ENCODE measurements at regions not wholly inside any gene's neighbourhood (a gene's known extent, or its start where the extent isn't known, plus 50 kb on each side); places are given as distances from the start of the nearest gene placed in this dataset.

- Mint-ChIP-seq H3K27me3 (peaks cover 56% of the 10 kb centered on the region), H3K36me3 (ENCODE audit: insufficient read depth) (peaks cover 2% of the 10 kb centered on the region), H3K9me3 (peaks cover 14% of the 10 kb centered on the region), H3K27ac (ENCODE audit: low read depth) (no peak overlapping the region), H3K4me1 (no peaks in the 10 kb centered on the region), H3K4me3 (no peak overlapping the region)
- ATAC-seq (replicated peaks; ENCODE audit: extremely low read depth, poor library complexity, severe bottlenecking) (no peak), DNase-seq (ENCODE audit: low spot score in 2 of 2) (no peak)
These were observed 93.0 kb downstream of the MTPAP start for GRCh38 chr10:30256084-30256483.

- H3K36me3 Mint-ChIP-seq (ENCODE audit: insufficient read depth) = no peaks in the 10 kb centered on the region
- H3K4me1 Mint-ChIP-seq = no peaks in the 10 kb centered on the region
- no peak overlapping the region for H3K4me3 Mint-ChIP-seq
- H3K27ac Mint-ChIP-seq (ENCODE audit: low read depth) = no peak overlapping the region
- no peak for ATAC-seq (replicated peaks; ENCODE audit: extremely low read depth, poor library complexity, severe bottlenecking)
- H3K27me3 Mint-ChIP-seq = peaks cover 46% of the 10 kb centered on the region
- H3K9me3 Mint-ChIP-seq = peaks cover 14% of the 10 kb centered on the region
- DNase-seq (ENCODE audit: low spot score in 2 of 2) = no peak
These were observed 94.2 kb downstream of the MTPAP start for GRCh38 chr10:30254926-30255325.

GRCh38 chr10:30248728-30249127, 100.3 kb downstream of the MTPAP start:
- no peak overlapping the region for H3K27ac Mint-ChIP-seq (ENCODE audit: low read depth)
- H3K27me3 Mint-ChIP-seq = peaks cover 4% of the 10 kb centered on the region
- H3K36me3 Mint-ChIP-seq (ENCODE audit: insufficient read depth) = no peaks in the 10 kb centered on the region
- peaks cover 9% of the 10 kb centered on the region for H3K4me1 Mint-ChIP-seq
- no peak overlapping the region for H3K4me3 Mint-ChIP-seq
- peaks cover 13% of the 10 kb centered on the region for H3K9me3 Mint-ChIP-seq
- ATAC-seq (replicated peaks; ENCODE audit: extremely low read depth, poor library complexity, severe bottlenecking) (no peak), DNase-seq (ENCODE audit: low spot score in 2 of 2) (no peak)

- H3K9me3 Mint-ChIP-seq = peaks cover 7% of the 10 kb centered on the region
- DNase-seq (ENCODE audit: low spot score in 2 of 2) = no peak
- H3K36me3 Mint-ChIP-seq (ENCODE audit: insufficient read depth) = no peaks in the 10 kb centered on the region
- H3K27ac Mint-ChIP-seq (ENCODE audit: low read depth) = no peak overlapping the region
- peaks cover 9% of the 10 kb centered on the region for H3K4me1 Mint-ChIP-seq
- no peak overlapping the region for H3K4me3 Mint-ChIP-seq
- ATAC-seq (replicated peaks; ENCODE audit: extremely low read depth, poor library complexity, severe bottlenecking) = no peak
- peaks cover 1% of the 10 kb centered on the region for H3K27me3 Mint-ChIP-seq
These were observed 101.4 kb downstream of the MTPAP start for GRCh38 chr10:30247704-30248103.

DNA sequence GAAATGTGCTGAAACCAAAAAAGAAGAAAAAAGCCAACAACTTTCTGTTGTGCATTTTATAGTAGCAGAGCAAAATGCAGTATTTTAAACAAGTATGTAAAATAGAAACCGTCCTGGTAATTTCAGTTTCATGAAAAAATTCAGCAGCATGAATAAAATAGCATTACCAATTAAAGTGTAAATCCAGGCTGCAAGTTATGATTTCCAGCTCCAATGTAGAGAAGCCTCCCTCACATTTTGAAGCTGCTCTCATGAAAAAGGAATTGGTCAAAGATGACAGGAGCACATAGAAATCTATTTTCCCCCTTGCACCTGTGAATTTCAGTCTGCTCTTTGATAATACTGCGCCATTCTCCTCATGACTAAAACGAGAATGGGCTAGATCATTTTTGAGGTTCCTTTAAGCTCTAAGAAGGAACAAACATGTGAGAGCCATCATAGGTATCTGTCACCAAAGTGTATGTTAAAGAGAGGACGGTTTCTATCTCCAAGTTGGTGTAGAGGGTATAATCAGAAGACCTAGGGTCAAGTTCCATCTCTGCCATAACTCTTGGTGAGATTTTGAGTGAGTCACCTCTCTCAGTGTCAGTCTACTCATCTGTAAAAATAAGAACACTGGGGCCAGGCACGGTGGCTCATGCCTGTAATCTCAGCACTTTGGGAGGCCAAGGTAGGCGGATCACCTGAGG, 107.5 kb downstream of the MTPAP start:
- Mint-ChIP-seq H3K4me1 (no peaks in the 10 kb centered on the region), H3K4me3 (no peak overlapping the region), H3K27ac (ENCODE audit: low read depth) (no peak overlapping the region), H3K9me3 (no peaks in the 10 kb centered on the region), H3K27me3 (peaks cover 13% of the 10 kb centered on the region), H3K36me3 (ENCODE audit: insufficient read depth) (no peaks in the 10 kb centered on the region)
- ATAC-seq (replicated peaks; ENCODE audit: extremely low read depth, poor library complexity, severe bottlenecking) (no peak), DNase-seq (ENCODE audit: low spot score in 2 of 2) (no peak)

DNA sequence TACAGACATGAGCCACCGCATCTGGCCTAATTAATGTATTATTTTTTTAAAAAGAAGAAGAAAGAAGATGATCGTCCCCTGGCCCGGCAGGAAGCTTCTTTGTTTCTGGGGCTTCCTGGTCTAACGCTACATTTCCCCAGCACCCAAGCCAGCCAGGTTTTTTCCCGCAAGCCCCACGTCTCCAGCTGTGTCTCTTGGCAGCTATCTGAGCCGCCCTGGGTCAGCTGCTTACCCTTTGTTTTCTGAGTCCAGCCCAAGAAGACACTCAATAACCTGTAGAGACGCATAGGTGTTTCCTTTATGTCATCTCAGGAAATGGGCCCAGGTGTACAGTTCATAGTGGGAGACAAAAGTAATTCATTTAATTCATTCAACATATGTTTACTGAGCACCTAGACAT, 110.2 kb downstream of the MTPAP start:
- H3K36me3 Mint-ChIP-seq (ENCODE audit: insufficient read depth) = no peaks in the 10 kb centered on the region
- H3K4me1 Mint-ChIP-seq = peaks cover 5% of the 10 kb centered on the region

GRCh38 chr10:30233186-30233959, 115.7 kb downstream of the MTPAP start:
- H3K9me3 Mint-ChIP-seq = no peaks in the 10 kb centered on the region
- H3K4me3 Mint-ChIP-seq = no peak overlapping the region
- ATAC-seq (replicated peaks; ENCODE audit: extremely low read depth, poor library complexity, severe bottlenecking) (no peak), DNase-seq (ENCODE audit: low spot score in 2 of 2) (no peak)
- no peaks in the 10 kb centered on the region for H3K36me3 Mint-ChIP-seq (ENCODE audit: insufficient read depth)
- H3K27ac Mint-ChIP-seq (ENCODE audit: low read depth) = no peak overlapping the region
- H3K27me3 Mint-ChIP-seq = peaks cover 44% of the 10 kb centered on the region
- peaks cover 5% of the 10 kb centered on the region for H3K4me1 Mint-ChIP-seq

More for the DNA sequence above, 110.2 kb downstream of the MTPAP start:
- Mint-ChIP-seq H3K9me3 (no peaks in the 10 kb centered on the region), H3K27ac (ENCODE audit: low read depth) (no peak overlapping the region), H3K4me3 (no peak overlapping the region), H3K27me3 (peaks cover 36% of the 10 kb centered on the region)
- no peak for ATAC-seq (replicated peaks; ENCODE audit: extremely low read depth, poor library complexity, severe bottlenecking)
- no peak for DNase-seq (ENCODE audit: low spot score in 2 of 2)

DNA sequence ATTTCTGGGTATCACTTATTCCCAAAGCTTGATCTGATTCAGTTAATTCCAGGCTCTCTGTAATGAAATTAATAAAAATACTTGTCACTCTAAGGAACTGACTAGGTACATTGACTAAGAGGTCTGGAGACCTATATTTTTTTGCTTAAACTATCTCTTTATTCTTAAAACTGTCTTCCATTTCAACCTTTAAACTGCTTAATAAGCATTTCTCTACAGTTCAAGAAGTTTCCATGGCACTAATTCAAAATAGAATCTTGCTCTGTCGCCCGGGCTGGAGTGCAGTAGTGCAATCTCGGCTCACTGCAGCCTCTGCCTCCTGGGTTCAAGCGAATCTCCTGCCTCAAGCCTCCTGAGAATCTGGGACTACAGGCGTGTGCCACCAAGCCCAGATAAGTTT, 117.4 kb downstream of the MTPAP start:
- Mint-ChIP-seq H3K27ac (ENCODE audit: low read depth) (no peak overlapping the region), H3K27me3 (peaks cover 44% of the 10 kb centered on the region), H3K36me3 (ENCODE audit: insufficient read depth) (no peaks in the 10 kb centered on the region), H3K4me3 (no peak overlapping the region), H3K4me1 (peaks cover 5% of the 10 kb centered on the region), H3K9me3 (no peaks in the 10 kb centered on the region)
- DNase-seq (ENCODE audit: low spot score in 2 of 2) = no peak
- ATAC-seq (replicated peaks; ENCODE audit: extremely low read depth, poor library complexity, severe bottlenecking) = no peak

DNA sequence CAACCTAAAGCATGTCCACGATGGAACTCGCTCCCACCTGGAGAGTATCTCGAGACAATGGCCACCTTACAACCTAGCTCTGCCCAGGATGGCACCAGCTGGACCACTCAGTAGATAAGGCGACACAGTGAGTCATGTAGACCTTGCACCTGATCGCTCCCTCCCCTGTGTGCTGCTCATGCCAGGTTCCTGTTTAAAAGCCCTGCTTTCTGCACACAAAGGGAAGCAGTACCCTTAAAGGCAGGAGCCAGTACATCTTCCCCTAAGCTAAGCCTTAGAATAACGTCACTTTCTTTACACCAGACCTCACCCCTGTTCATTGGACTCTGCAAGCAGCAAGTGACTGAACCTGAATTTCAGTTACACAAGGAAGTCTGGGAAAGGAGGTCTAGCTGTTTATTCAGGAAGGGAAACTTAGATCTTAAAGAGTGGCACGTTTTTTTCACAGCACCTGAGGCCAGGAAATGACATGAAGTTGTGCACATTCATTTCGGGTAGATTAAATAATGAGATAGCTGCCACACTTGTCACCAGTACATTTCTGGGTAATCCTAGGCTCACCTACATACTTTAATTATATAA, 117.9 kb downstream of the MTPAP start:
- Mint-ChIP-seq H3K4me1 (peaks cover 5% of the 10 kb centered on the region), H3K4me3 (no peak overlapping the region), H3K9me3 (no peaks in the 10 kb centered on the region), H3K27ac (ENCODE audit: low read depth) (no peak overlapping the region), H3K36me3 (ENCODE audit: insufficient read depth) (no peaks in the 10 kb centered on the region), H3K27me3 (peaks cover 42% of the 10 kb centered on the region)
- DNase-seq (ENCODE audit: low spot score in 2 of 2) = no peak
- ATAC-seq (replicated peaks; ENCODE audit: extremely low read depth, poor library complexity, severe bottlenecking) = no peak

GRCh38 chr10:30229536-30229935, 119.5 kb downstream of the MTPAP start:
- peaks cover 26% of the 10 kb centered on the region for H3K27me3 Mint-ChIP-seq
- ATAC-seq (replicated peaks; ENCODE audit: extremely low read depth, poor library complexity, severe bottlenecking) (no peak), DNase-seq (ENCODE audit: low spot score in 2 of 2) (no peak)
- H3K36me3 Mint-ChIP-seq (ENCODE audit: insufficient read depth) = no peaks in the 10 kb centered on the region
- H3K27ac Mint-ChIP-seq (ENCODE audit: low read depth) = no peak overlapping the region
- peaks cover 2% of the 10 kb centered on the region for H3K4me1 Mint-ChIP-seq
- H3K4me3 Mint-ChIP-seq = no peak overlapping the region
- H3K9me3 Mint-ChIP-seq = no peaks in the 10 kb centered on the region

DNA sequence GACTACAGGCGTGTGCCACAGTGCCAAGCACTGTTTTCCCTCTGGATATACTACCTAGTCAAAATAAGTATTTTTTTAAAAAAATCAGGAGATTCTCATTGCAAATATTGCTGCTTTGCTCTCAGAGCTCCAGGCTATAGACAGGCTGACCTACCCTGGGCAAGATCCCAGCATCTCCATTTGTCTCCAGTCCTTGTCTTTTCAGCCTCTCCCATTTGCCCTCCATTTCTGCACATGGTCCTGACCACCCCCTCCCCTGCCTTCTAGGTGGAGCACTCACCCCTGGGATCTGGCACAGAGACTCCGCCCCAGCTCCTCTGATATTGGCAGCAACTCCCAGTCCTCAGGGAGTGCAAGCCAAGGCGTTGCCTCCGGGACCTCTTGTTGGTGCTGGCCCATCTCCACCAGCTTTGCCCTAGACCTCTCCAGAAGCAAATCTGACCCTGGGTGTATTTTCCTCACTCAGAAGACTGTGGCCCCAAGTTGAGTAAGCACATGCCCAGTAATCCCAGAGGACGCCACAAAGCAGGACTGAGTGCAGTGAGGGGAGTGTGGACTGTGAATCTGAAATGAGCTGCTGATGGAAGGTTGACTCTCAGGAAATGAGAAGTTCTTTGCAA, 120.6 kb downstream of the MTPAP start:
- DNase-seq (ENCODE audit: low spot score in 2 of 2) = no peak
- H3K9me3 Mint-ChIP-seq = no peaks in the 10 kb centered on the region
- H3K27me3 Mint-ChIP-seq = peaks cover 31% of the 10 kb centered on the region
- no peak for ATAC-seq (replicated peaks; ENCODE audit: extremely low read depth, poor library complexity, severe bottlenecking)
- no peak overlapping the region for H3K27ac Mint-ChIP-seq (ENCODE audit: low read depth)
- H3K4me1 Mint-ChIP-seq = no peaks in the 10 kb centered on the region
- no peaks in the 10 kb centered on the region for H3K36me3 Mint-ChIP-seq (ENCODE audit: insufficient read depth)
- no peak overlapping the region for H3K4me3 Mint-ChIP-seq

DNA sequence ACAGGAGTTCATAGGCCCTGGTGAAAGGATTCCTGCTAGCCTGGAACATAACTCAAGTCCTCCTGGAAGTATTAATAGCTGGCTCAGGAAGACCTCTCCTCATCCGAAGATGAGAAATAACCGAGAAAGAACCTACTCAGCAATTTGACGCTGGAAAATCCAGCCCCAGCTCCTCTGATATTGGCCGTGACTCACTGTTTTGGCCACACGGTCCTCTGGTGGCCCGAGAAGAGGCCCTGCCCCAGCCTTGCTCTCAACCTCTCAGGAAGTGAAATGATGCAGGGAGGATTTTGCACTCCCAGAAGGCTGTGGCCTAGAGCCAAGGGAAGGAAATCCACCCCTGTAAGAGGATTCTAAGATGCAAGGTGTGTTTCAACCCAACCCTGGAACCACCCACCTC, 121.6 kb downstream of the MTPAP start:
- Mint-ChIP-seq H3K4me1 (no peaks in the 10 kb centered on the region), H3K36me3 (ENCODE audit: insufficient read depth) (peaks cover 3% of the 10 kb centered on the region), H3K4me3 (no peak overlapping the region), H3K27ac (ENCODE audit: low read depth) (no peak overlapping the region), H3K9me3 (no peaks in the 10 kb centered on the region), H3K27me3 (peaks cover 29% of the 10 kb centered on the region)
- ATAC-seq (replicated peaks; ENCODE audit: extremely low read depth, poor library complexity, severe bottlenecking) (no peak), DNase-seq (ENCODE audit: low spot score in 2 of 2) (no peak)
